Osteoblast (primary cell): ENCODE measurements at regions not wholly inside any gene's neighbourhood (a gene's known extent, or its start where the extent isn't known, plus 50 kb on each side); places are given as distances from the start of the nearest gene placed in this dataset.

Experiments
- DNase-seq: peaks from one replicate; pipeline ENCODE4 v3.0.0; 2011; ENCODE audit warnings: low spot score, mixed read lengths; ENCODE audit not compliant: insufficient read length; ENCODE audit errors: missing footprints
- H2AFZ ChIP-seq: 2 replicates; pipeline ENCODE4 v1.6.0; 2011; ENCODE audit warnings: mild to moderate bottlenecking, low read length
- H3K27ac ChIP-seq: 2 replicates; pipeline ENCODE4 v1.5.1; 2011; ENCODE audit warnings: mild to moderate bottlenecking, low read depth, low read length, moderate library complexity
- H3K27me3 ChIP-seq: 2 replicates; pipeline ENCODE4 v1.6.0; 2012; ENCODE audit warnings: mild to moderate bottlenecking, control low read depth, inconsistent platforms, low read length, moderate library complexity; ENCODE audit not compliant: insufficient read depth
- H3K36me3 ChIP-seq: 2 replicates; pipeline ENCODE4 v1.5.1; 2011; ENCODE audit warnings: mild to moderate bottlenecking, low read length, control low read depth, moderate library complexity; ENCODE audit not compliant: insufficient read depth
- H3K4me1 ChIP-seq: 2 replicates; pipeline ENCODE4 v1.5.1; 2011; ENCODE audit warnings: mild to moderate bottlenecking, low read length, control low read depth, moderate library complexity; ENCODE audit not compliant: insufficient read depth
- H3K4me2 ChIP-seq: 2 replicates; pipeline ENCODE4 v1.6.0; 2011; ENCODE audit warnings: mild to moderate bottlenecking, low read length; ENCODE audit not compliant: insufficient read depth
- H3K4me3 ChIP-seq: fragments of 200-600 bp; sonication (generic); 3 replicates; pipeline ENCODE4 v1.5.1; 2012; ENCODE audit warnings: mild to moderate bottlenecking, low read length, inconsistent platforms; ENCODE audit not compliant: insufficient read depth
- H3K79me2 ChIP-seq: 2 replicates; pipeline ENCODE4 v1.6.0; 2012; ENCODE audit warnings: mild to moderate bottlenecking, low read length, control low read depth, inconsistent platforms; ENCODE audit not compliant: insufficient read depth
- H3K9me3 ChIP-seq: 2 replicates; pipeline ENCODE4 v1.5.1; 2011; ENCODE audit warnings: low read depth, low read length, control low read depth
- H4K20me1 ChIP-seq: 2 replicates; pipeline ENCODE4 v1.6.0; 2012; ENCODE audit warnings: mild to moderate bottlenecking, low read length, control low read depth; ENCODE audit not compliant: insufficient read depth
- TF ChIP-seq, protein P1 (sequence below): IDR thresholded peaks from 2 replicates; pipeline ENCODE4 v1.5.1; 2011; ENCODE audit warnings: mild to moderate bottlenecking, low read depth, low read length, moderate library complexity; ENCODE audit errors: extremely low read depth

DNA sequence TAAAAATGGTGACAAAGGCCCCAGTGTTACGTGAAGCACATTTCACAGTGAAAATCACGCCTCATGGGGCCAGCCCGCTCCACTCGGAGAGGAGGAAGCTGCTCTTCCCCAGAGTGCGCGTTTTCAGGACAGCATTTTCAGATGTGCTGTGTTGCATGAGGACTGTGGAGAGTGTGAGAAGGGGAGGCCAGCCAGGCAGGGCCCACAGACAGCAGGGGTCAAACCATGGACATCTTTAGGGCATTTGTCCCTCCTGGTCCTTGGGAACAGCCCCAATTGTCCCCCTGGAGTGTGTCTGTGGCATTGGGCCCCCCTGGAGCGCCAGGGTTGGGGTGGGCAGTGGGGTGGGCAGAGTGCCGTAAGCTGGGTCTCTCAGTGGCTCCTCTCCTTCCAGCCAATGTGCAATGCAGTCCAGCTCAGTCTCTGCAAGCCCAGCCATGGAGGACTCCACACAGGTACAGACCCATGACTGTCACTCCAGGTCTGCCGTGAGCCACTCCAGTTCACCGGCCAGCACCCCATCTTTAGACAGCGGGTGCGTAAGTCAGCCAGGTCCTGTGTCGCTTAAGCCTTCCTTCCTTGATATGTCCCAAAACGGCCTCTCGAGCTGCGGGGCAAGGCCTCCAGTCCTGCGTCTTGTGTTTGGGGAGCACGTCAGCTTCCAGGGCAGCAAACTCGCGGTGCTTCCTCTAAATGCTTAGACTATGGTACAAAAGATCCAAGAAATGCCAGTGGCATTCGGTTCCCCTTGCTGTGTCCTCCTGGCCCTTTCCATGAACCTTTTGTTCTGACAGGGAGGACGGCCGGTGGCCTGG, 159.3 kb upstream of the AFDN start:
- H3K4me1 ChIP-seq, result no peaks in the 10 kb centered on the region
- H3K4me2 ChIP-seq, result no peak overlapping the region
- no peaks in the 10 kb centered on the region for H4K20me1 ChIP-seq
- no peak for DNase-seq
- no peaks in the 10 kb centered on the region for H3K79me2 ChIP-seq
- H3K27me3 ChIP-seq, result no peaks in the 10 kb centered on the region
- TF ChIP-seq, protein P1, sequence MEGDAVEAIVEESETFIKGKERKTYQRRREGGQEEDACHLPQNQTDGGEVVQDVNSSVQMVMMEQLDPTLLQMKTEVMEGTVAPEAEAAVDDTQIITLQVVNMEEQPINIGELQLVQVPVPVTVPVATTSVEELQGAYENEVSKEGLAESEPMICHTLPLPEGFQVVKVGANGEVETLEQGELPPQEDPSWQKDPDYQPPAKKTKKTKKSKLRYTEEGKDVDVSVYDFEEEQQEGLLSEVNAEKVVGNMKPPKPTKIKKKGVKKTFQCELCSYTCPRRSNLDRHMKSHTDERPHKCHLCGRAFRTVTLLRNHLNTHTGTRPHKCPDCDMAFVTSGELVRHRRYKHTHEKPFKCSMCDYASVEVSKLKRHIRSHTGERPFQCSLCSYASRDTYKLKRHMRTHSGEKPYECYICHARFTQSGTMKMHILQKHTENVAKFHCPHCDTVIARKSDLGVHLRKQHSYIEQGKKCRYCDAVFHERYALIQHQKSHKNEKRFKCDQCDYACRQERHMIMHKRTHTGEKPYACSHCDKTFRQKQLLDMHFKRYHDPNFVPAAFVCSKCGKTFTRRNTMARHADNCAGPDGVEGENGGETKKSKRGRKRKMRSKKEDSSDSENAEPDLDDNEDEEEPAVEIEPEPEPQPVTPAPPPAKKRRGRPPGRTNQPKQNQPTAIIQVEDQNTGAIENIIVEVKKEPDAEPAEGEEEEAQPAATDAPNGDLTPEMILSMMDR, result no peak
- no peak overlapping the region for H3K27ac ChIP-seq
- H3K4me3 ChIP-seq, result no peak overlapping the region
- peaks cover 3% of the 10 kb centered on the region for H3K9me3 ChIP-seq
- no peaks in the 10 kb centered on the region for H3K36me3 ChIP-seq
- no peak overlapping the region for H2AFZ ChIP-seq

DNA sequence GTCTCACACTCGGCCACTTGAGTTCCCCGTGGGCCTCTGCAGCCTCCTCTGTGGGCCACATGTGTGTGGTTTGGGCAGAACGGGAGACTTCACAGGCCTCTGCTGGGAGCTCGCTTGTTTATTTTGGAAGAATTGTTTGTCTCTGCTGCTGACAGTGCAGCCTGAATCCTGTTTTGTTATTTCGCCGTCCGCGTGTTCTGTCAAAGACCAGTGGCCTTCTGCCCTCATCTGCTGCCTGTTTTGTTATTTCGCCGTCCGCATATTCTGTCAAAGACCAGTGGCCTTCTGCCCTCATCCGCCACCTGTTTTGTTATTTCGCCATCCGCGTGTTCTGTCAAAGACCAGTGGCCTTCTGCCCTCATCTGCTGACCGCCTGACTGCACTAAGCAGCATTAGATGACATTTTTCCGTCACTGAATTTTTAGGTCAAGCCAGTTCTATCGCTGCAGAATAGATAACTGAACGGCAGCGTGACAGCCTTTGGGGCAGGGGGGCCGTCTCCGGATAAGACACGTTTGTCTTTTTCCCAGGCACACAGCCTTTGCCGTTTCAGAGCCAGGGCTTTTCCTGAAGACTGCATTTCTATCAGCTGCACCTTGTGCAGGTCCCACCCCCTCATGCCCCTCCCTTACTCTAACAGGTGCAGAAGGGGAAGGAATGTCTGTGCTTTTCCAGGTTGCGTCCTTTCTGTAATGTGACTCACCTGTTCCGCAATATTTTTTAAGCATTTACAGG, 158.5 kb upstream of the AFDN start:
- DNase-seq, result no peak
- peaks cover 4% of the 10 kb centered on the region for H3K9me3 ChIP-seq
- no peaks in the 10 kb centered on the region for H3K27me3 ChIP-seq
- no peaks in the 10 kb centered on the region for H4K20me1 ChIP-seq
- H3K4me1 ChIP-seq, result no peaks in the 10 kb centered on the region
- no peak overlapping the region for H2AFZ ChIP-seq
- no peak overlapping the region for H3K27ac ChIP-seq
- no peak overlapping the region for H3K4me3 ChIP-seq
- TF ChIP-seq, protein P1, result no peak
- no peaks in the 10 kb centered on the region for H3K79me2 ChIP-seq
- H3K4me2 ChIP-seq, result no peak overlapping the region
- H3K36me3 ChIP-seq, result no peaks in the 10 kb centered on the region

DNA sequence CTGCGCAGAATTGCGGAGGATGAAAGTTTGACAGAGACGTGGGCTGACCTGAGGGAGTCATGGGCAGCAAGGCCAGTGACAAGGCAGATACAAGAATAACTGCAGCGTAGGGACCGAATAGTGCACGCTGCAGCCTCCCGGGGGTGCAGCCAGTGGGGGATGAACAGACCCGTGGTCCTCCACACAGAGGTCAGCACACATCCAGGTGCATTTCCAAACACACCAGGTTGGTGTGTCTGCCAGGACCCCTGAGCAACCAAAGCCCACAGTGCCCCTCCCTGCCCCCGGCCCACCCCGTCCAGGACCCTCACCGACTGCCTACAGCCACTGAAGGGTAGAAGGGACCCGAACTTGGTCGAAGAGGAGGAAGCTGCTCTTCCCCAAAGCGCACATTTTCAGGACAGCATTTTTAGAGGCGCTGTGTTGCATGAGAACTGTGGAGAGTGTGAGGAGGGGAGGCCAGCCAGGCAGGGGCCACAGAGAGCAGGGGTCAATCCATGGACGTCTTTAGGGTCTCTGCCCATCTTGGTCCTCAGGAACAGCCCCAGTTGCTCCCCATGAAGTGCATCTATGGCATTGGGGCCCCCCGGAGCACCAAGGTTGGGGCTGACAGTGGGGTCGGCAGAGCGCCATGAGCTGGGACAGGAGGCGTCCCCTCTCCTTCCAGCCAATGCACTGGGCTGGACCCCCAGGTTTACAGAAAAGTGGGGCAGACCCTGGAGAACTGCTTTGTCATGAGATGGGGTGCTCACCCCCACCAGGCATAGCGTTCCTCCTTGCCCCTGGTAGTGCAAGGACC, 157.8 kb upstream of the AFDN start:
- no peaks in the 10 kb centered on the region for H3K27me3 ChIP-seq
- H3K4me3 ChIP-seq, result no peak overlapping the region
- H3K36me3 ChIP-seq, result no peaks in the 10 kb centered on the region
- no peak overlapping the region for H3K4me2 ChIP-seq
- no peaks in the 10 kb centered on the region for H4K20me1 ChIP-seq
- no peak overlapping the region for H2AFZ ChIP-seq
- no peak overlapping the region for H3K27ac ChIP-seq
- peaks cover 4% of the 10 kb centered on the region for H3K9me3 ChIP-seq
- DNase-seq, result no peak
- TF ChIP-seq, protein P1, result no peak
- H3K4me1 ChIP-seq, result no peaks in the 10 kb centered on the region
- H3K79me2 ChIP-seq, result no peaks in the 10 kb centered on the region

DNA sequence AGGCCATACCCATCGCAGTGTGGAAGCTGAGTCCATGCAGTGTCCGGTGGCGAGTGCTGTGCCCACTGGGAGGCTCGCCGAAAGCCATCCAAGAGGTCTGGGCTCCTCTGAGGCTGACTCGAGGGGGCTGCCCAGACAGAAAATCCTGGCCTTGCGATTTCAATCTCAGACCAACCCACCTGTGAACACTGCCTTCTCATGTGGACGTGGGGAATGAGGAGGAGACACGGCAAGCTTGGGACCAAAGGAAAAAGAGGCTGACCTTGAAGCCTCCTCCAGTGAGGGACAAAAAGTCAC, 157.2 kb upstream of the AFDN start:
- Histone ChIP-seq H2AFZ (no peak overlapping the region), H3K4me1 (no peaks in the 10 kb centered on the region), H4K20me1 (no peaks in the 10 kb centered on the region), H3K9me3 (peaks cover 4% of the 10 kb centered on the region), H3K36me3 (no peaks in the 10 kb centered on the region), H3K4me3 (no peak overlapping the region), H3K27me3 (no peaks in the 10 kb centered on the region), H3K27ac (no peak overlapping the region), H3K4me2 (no peak overlapping the region), H3K79me2 (no peaks in the 10 kb centered on the region)
- no peak for DNase-seq
- TF ChIP-seq, protein P1, result no peak
